IMR-90 (cell line): ENCODE measurements at regions not wholly inside any gene's neighbourhood (a gene's known extent, or its start where the extent isn't known, plus 50 kb on each side); places are given as distances from the start of the nearest gene placed in this dataset.

Experiments
- ATAC-seq: fragments of 200-7000 bp; cut with Tn5 transposase; 2 replicates; pipeline ENCODE4 v1.9.1; 2020; ENCODE audit warnings: low read depth, mild to moderate bottlenecking, moderate library complexity
- BruUV-seq: library from RNA; stranded (reverse); fragments of 400-500 nt; replicated peaks from 2 replicates; lab custom pipeline; 2021; lab: Mats Ljungman, UMichigan
- CTCF ChIA-PET: fragments of 300-600 bp; formaldehyde crosslinking; extraction: SDS; loops from one replicate; lab custom pipeline; 2021; ENCODE audit warnings: antibody characterized with exemption; lab: Yijun Ruan, JAX
- POLR2A ChIA-PET: fragments of 300-600 bp; sonication (Branson Sonifier 250); formaldehyde crosslinking; loops from one replicate; lab custom pipeline; 2022; ENCODE audit warnings: antibody characterized with exemption; ENCODE audit not compliant: unreplicated experiment; lab: Charles Lee
- DNase-seq: peaks from one replicate; pipeline ENCODE4 v3.0.0; 2013
- H2AFZ ChIP-seq: replicated peaks from 2 replicates; pipeline ENCODE3; 2013; ENCODE audit warnings: low read length, mild to moderate bottlenecking; ENCODE audit not compliant: poor library complexity
- H2AK5ac ChIP-seq: 2 replicates; pipeline ENCODE4 v1.6.1; 2013; ENCODE audit warnings: low read depth, low read length, inconsistent platforms
- H2AK9ac ChIP-seq: replicated peaks from 2 replicates; pipeline ENCODE3; 2013; ENCODE audit warnings: mild to moderate bottlenecking, low read depth, low read length, moderate library complexity; ENCODE audit not compliant: poor library complexity
- H2BK120ac ChIP-seq: 2 replicates; pipeline ENCODE4 v1.6.1; 2013; ENCODE audit warnings: low read depth, low read length, inconsistent platforms
- H2BK15ac ChIP-seq: 3 replicates; pipeline ENCODE4 v1.6.1; 2013; ENCODE audit warnings: low read depth, low read length, inconsistent platforms
- H2BK20ac ChIP-seq: 2 replicates; pipeline ENCODE4 v1.6.1; 2013; ENCODE audit warnings: low read depth, mild to moderate bottlenecking, inconsistent platforms, low read length, moderate library complexity
- H2BK5ac ChIP-seq: 2 replicates; pipeline ENCODE4 v1.6.1; 2013; ENCODE audit warnings: mild to moderate bottlenecking, low read depth, low read length, inconsistent platforms; ENCODE audit not compliant: poor library complexity, severe bottlenecking
- H3K14ac ChIP-seq: replicated peaks from 2 replicates; pipeline ENCODE4 v1.6.1; 2013; ENCODE audit warnings: low read depth, low read length, inconsistent platforms
- H3K18ac ChIP-seq: 2 replicates; pipeline ENCODE4 v1.6.1; 2013; ENCODE audit warnings: low read depth, low read length, control low read depth
- H3K23ac ChIP-seq: 2 replicates; pipeline ENCODE4 v1.6.1; 2013; ENCODE audit warnings: low read depth, low read length, inconsistent platforms
- H3K27ac ChIP-seq: 2 replicates; pipeline ENCODE4 v1.5.1; 2013; ENCODE audit warnings: mild to moderate bottlenecking, control low read depth, low read length; ENCODE audit not compliant: insufficient read depth
- H3K27me3 ChIP-seq: 2 replicates; pipeline ENCODE4 v1.6.1; 2013; ENCODE audit warnings: low read length; ENCODE audit not compliant: control insufficient read depth, insufficient read depth
- H3K36me3 ChIP-seq: 2 replicates; pipeline ENCODE4 v1.6.1; 2013; ENCODE audit warnings: low read length, mixed read lengths; ENCODE audit not compliant: control insufficient read depth, insufficient read depth
- H3K4ac ChIP-seq: 2 replicates; pipeline ENCODE4 v1.6.1; 2013; ENCODE audit warnings: low read depth, low read length, inconsistent platforms
- H3K4me1 ChIP-seq: 2 replicates; pipeline ENCODE4 v1.6.1; 2013; ENCODE audit warnings: low read length, mixed read lengths; ENCODE audit not compliant: control insufficient read depth, insufficient read depth
- H3K4me2 ChIP-seq: 2 replicates; pipeline ENCODE4 v1.6.1; 2013; ENCODE audit warnings: low read depth, mild to moderate bottlenecking, control low read depth, low read length, moderate library complexity
- H3K4me3 ChIP-seq: 2 replicates; pipeline ENCODE4 v1.5.1; 2013; ENCODE audit warnings: low read depth, mild to moderate bottlenecking, control low read depth, low read length, moderate library complexity; ENCODE audit not compliant: insufficient read depth
- H3K56ac ChIP-seq: 2 replicates; pipeline ENCODE4 v1.6.1; 2013; ENCODE audit warnings: low read length, inconsistent platforms; ENCODE audit not compliant: insufficient read depth; ENCODE audit errors: extremely low read depth
- H3K79me1 ChIP-seq, 2 experiments: 2 replicates each; pipeline ENCODE4 v1.6.1; 2013; ENCODE audit warnings: low read length in 2 of 2, inconsistent platforms in 1 of 2, low read depth in 1 of 2
- H3K9ac ChIP-seq: 2 replicates; pipeline ENCODE4 v1.6.1; 2013; ENCODE audit warnings: low read depth, low read length, control low read depth
- H3K9me1 ChIP-seq: 2 replicates; pipeline ENCODE4 v1.6.1; 2013; ENCODE audit warnings: low read length, inconsistent platforms; ENCODE audit not compliant: insufficient read depth
- H3K9me3 ChIP-seq: 2 replicates; pipeline ENCODE4 v1.6.1; 2013; ENCODE audit warnings: low read length; ENCODE audit not compliant: control insufficient read depth, insufficient read depth
- H4K20me1 ChIP-seq: 2 replicates; pipeline ENCODE4 v1.6.1; 2013; ENCODE audit warnings: low read length, inconsistent platforms; ENCODE audit not compliant: insufficient read depth
- H4K5ac ChIP-seq: 2 replicates; pipeline ENCODE4 v1.6.1; 2013; ENCODE audit warnings: mild to moderate bottlenecking, low read depth, low read length, control low read depth
- H4K8ac ChIP-seq, 2 experiments: 2 replicates each; pipeline ENCODE4 v1.6.1; 2013; ENCODE audit warnings: low read depth in 2 of 2, low read length in 2 of 2, control low read depth in 1 of 2, inconsistent platforms in 1 of 2
- H4K91ac ChIP-seq: 2 replicates; pipeline ENCODE4 v1.6.1; 2013; ENCODE audit warnings: low read depth, low read length, inconsistent platforms; ENCODE audit not compliant: insufficient read depth
- BHLHE40 ChIP-seq: fragments of 150-350 bp; IDR thresholded peaks from 2 replicates; pipeline ENCODE4 v1.6.1; 2016; ENCODE audit warnings: mild to moderate bottlenecking, low read depth, low read length
- CEBPB ChIP-seq: IDR thresholded peaks from 2 replicates; pipeline ENCODE4 v1.6.1; 2012; ENCODE audit warnings: low read depth, low read length, improper control_type of control experiment
- CHD1 ChIP-seq: IDR thresholded peaks from 2 replicates; pipeline ENCODE4 v1.6.1; 2012; ENCODE audit warnings: low read depth, low read length, improper control_type of control experiment
- CTCF ChIP-seq: conservative IDR thresholded peaks from 2 replicates; pipeline ENCODE4 v1.5.1; 2012; ENCODE audit warnings: mild to moderate bottlenecking, low read depth, low read length, improper control_type of control experiment
- ELK1 ChIP-seq: fragments of 150-350 bp; IDR thresholded peaks from 2 replicates; pipeline ENCODE4 v1.6.1; 2016; ENCODE audit warnings: low read depth, mild to moderate bottlenecking, low read length, moderate library complexity, borderline replicate concordance
- FOS ChIP-seq: fragments of 150-350 bp; IDR thresholded peaks from 2 replicates; pipeline ENCODE4 v1.6.1; 2016; ENCODE audit warnings: low read depth, low read length
- MAFK ChIP-seq: IDR thresholded peaks from 2 replicates; pipeline ENCODE4 v1.6.1; 2012; ENCODE audit warnings: low read depth, low read length, improper control_type of control experiment
- MAZ ChIP-seq: IDR thresholded peaks from 2 replicates; pipeline ENCODE4 v1.6.1; 2012; ENCODE audit warnings: low read depth, mild to moderate bottlenecking, low read length, improper control_type of control experiment, moderate library complexity, borderline replicate concordance
- MXI1 ChIP-seq: IDR thresholded peaks from 2 replicates; pipeline ENCODE4 v1.6.1; 2012; ENCODE audit warnings: low read depth, mild to moderate bottlenecking, low read length, moderate library complexity, borderline replicate concordance
- NFE2L2 ChIP-seq: fragments of 150-350 bp; IDR thresholded peaks from 2 replicates; pipeline ENCODE4 v1.6.1; 2016; ENCODE audit warnings: low read depth, mild to moderate bottlenecking, low read length
- POLR2A ChIP-seq: IDR thresholded peaks from 2 replicates; pipeline ENCODE4 v1.6.1; 2012; ENCODE audit warnings: mild to moderate bottlenecking, low read depth, low read length
- RAD21 ChIP-seq: IDR thresholded peaks from 2 replicates; pipeline ENCODE4 v1.6.1; 2012; ENCODE audit warnings: low read length, improper control_type of control experiment
- RCOR1 ChIP-seq: IDR thresholded peaks from 2 replicates; pipeline ENCODE4 v1.6.1; 2012; ENCODE audit warnings: mild to moderate bottlenecking, low read length, improper control_type of control experiment; ENCODE audit not compliant: insufficient replicate concordance
- RFX5 ChIP-seq: IDR thresholded peaks from 2 replicates; pipeline ENCODE4 v1.8.0; 2012; ENCODE audit warnings: low read depth, mild to moderate bottlenecking, low read length, moderate library complexity
- SMC3 ChIP-seq: fragments of 150-350 bp; IDR thresholded peaks from 2 replicates; pipeline ENCODE4 v1.6.1; 2016; ENCODE audit warnings: low read depth, mild to moderate bottlenecking, antibody characterized with exemption, low read length, moderate library complexity
- USF2 ChIP-seq: fragments of 150-350 bp; IDR thresholded peaks from 2 replicates; pipeline ENCODE4 v1.6.1; 2017; ENCODE audit warnings: mild to moderate bottlenecking, antibody characterized with exemption, low read length, low read depth
- WGBS, 2 experiments: methylation state at CpG; one replicate each; pipeline versions ENCODE4 v1.1.5 to v1.1.7; 2013; ENCODE audit warnings: missing lambda C conversion rate in 2 of 2; ENCODE audit not compliant: insufficient read length in 1 of 2; ENCODE audit errors: extremely low coverage in 2 of 2; 5-methylcytosine and 5-hydroxymethylcytosine counted together
- dilution Hi-C: fragments of 300-500 bp; cut with HindIII; formaldehyde crosslinking; loops from one replicate; pipeline ENCODE4 v1.14.3; 2018; ENCODE audit warnings: low sequenced_read_pairs; ENCODE audit not compliant: unreplicated experiment
- in situ Hi-C: fragments of 300-500 bp; cut with MboI; formaldehyde crosslinking; loops from 3 replicates; pipeline ENCODE4 v1.14.3; 2019; ENCODE audit warnings: low sequenced_read_pairs, inconsistent platforms, mixed read lengths
- intact Hi-C: fragments of 100-400 bp; cut with micrococcal nuclease; formaldehyde crosslinking; loops from 2 replicates; pipeline ENCODE4 v1.10.0; 2022

- no peak overlapping the region for H3K4me2 ChIP-seq
- H2AFZ ChIP-seq: no peak overlapping the region
- H3K23ac ChIP-seq: no peak overlapping the region
- H3K4ac ChIP-seq: no peak overlapping the region
- no peak for ATAC-seq
- no peak overlapping the region for H4K5ac ChIP-seq
- H3K27me3 ChIP-seq: peaks cover 25% of the 10 kb centered on the region
- CTCF ChIA-PET: no interaction called here
- H3K56ac ChIP-seq: no peak overlapping the region
- TF ChIP-seq MAFK (no peak), NFE2L2 (no peak), BHLHE40 (no peak), RAD21 (no peak), ELK1 (no peak), MAZ (no peak), MXI1 (no peak), CHD1 (no peak), CTCF (no peak), CEBPB (no peak), POLR2A (no peak), USF2 (no peak), SMC3 (no peak), FOS (no peak), RCOR1 (no peak), RFX5 (no peak)
- DNase-seq: no peak
- no peaks in the 10 kb centered on the region for H3K36me3 ChIP-seq
- peaks cover 8% of the 10 kb centered on the region for H3K9me3 ChIP-seq
- no peak overlapping the region for H3K14ac ChIP-seq
- no peak overlapping the region for H3K27ac ChIP-seq
- no peak overlapping the region for H2BK5ac ChIP-seq
- 67% methylated on average over 3 of the region's 5 CpGs; no CpG with 5 or more reads in 1 of the 2 experiments for WGBS, 2 experiments
- in situ Hi-C loops: no loop called here
- dilution Hi-C loops: no loop called here
- H2BK120ac ChIP-seq: no peak overlapping the region
- H4K20me1 ChIP-seq: no peaks in the 10 kb centered on the region
- no peaks in the 10 kb centered on the region for H3K79me1 ChIP-seq
- intact Hi-C loops: no loop called here
- H2AK5ac ChIP-seq: no peak overlapping the region
- H2AK9ac ChIP-seq: no peak overlapping the region
- no peak overlapping the region for H2BK15ac ChIP-seq
- H3K9me1 ChIP-seq: no peaks in the 10 kb centered on the region
- H3K4me3 ChIP-seq: no peak overlapping the region
- H3K18ac ChIP-seq: no peak overlapping the region
- BruUV-seq: no TSS peak
- POLR2A ChIA-PET: interaction anchor here (0.6 kb wide), 1 partner anchor 14 kb away, joined by 3 read pairs; no protein-coding TSS in a partner anchor
- H4K91ac ChIP-seq: no peak overlapping the region
- H3K4me1 ChIP-seq: no peaks in the 10 kb centered on the region
- H2BK20ac ChIP-seq: no peak overlapping the region
- H3K9ac ChIP-seq: no peak overlapping the region
- H4K8ac ChIP-seq: no peak overlapping the region
Observed at GRCh38 chr13:32946558-32946957, 69.7 kb upstream of the KL start.
